GM18909 (cell line): ENCODE measurements at regions not wholly inside any gene's neighbourhood (a gene's known extent, or its start where the extent isn't known, plus 50 kb on each side); places are given as distances from the start of the nearest gene placed in this dataset.
"Not testable (repeated sequence)": the region's sequence is repeated elsewhere in the genome, so short reads cannot be mapped to it uniquely, and the experiment has no call there.

Experiments used
- ATAC-seq: cut with Tn5 transposase; IDR thresholded peaks from one replicate; pipeline ENCODE4 v1.9.1; 2021; ENCODE audit warnings: mild to moderate bottlenecking; ENCODE audit not compliant: unreplicated experiment, poor library complexity

DNA sequence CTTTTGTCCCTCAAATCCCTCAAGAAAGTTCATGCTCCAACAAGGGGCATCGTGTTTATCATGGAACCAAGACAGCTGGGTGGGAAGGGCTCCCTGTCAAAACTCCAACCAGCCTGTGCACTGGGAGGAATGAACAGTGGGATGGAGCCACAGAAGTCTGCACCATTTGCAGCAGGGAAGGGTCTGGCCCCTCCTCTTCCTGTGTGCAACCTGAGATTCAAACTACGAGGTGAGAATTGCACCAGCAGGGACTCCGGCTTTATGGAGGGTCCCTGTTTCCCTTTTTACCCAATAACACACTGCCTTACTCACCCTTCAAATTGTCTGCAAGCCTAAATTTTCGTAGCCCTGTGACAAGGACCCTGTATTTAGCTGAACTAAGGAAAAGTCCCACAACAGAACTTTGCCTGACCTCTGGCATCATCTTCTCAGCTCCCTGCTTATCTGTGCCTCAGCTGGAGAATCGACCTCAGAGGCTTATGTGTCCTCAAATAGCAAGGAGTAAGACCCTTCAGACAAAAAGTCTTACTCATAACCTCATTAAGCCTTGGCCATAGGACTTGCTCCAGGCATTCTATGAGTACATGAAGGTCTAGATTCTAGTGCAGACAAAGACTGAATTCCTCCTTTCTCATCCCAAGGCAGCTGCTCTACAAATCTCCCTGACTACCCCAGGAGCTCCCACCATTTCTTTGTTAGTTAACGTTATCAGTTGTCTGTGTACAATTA is 178.3 kb upstream of the SERPINE2 start:
- no peak for ATAC-seq

DNA sequence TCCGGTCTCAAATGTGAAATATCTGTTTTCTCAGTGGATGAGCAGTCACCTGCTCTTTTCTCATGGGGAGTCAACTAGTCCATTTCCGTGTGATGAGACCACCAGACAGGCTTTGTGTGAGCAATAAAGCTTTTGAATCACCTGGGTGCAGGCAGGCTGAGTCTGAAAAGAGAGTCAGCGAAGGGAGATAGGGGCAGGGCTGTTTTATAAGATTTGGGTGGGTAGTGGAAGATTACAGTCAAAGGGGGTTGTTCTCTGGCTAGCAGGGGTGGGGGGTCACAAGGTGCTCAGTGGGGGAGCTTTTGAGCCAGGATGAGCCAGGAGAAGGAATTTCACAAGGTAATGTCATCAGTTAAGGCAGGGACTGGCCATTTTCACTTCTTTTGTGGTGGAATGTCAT is 176.5 kb upstream of the SERPINE2 start:
- not testable (repeated sequence) for ATAC-seq

DNA sequence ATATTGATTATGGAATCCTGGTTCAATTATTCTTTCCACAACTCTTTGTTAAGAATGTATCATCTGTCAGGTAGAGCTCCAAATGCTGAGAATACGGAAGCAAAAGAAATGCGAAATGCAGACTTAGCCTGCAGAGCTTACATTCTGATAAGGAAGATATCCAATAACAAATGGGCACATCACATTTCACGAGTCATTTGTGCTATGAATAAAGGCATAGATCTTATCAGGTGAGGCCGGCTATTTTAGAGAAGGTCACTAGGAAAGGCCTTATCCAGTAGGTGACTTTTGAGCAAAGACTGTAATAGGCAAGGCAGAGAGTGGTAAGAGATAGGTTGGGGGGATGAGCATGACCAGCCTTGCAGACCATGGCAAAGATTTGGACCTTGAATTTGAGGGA is 174.3 kb upstream of the SERPINE2 start:
- no peak for ATAC-seq

DNA sequence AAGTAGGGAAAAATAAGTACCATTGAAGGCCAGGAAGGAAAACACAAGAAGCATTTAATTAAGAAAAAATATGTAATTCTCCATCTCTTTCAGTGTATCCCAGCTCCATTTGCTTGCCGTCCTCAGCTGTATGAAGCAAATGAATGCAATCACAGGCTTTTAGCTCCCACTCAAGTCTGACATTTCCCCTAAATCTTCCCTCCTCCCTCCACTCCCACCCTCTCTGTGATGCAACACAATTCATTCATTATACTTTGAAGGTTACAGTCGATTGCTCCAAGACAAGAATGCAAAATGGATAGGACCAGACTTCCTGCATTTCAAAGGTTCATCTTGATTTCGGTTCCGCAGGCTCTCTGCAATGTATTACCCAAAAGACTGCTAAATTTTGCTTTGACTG is 172.7 kb upstream of the SERPINE2 start:
- ATAC-seq, result no peak

GRCh38 chr2:224211181-224211480 is 172.0 kb upstream of the SERPINE2 start:
- ATAC-seq, result no peak

GRCh38 chr2:224210286-224211180 is 171.4 kb upstream of the SERPINE2 start:
- ATAC-seq, result no peak

DNA sequence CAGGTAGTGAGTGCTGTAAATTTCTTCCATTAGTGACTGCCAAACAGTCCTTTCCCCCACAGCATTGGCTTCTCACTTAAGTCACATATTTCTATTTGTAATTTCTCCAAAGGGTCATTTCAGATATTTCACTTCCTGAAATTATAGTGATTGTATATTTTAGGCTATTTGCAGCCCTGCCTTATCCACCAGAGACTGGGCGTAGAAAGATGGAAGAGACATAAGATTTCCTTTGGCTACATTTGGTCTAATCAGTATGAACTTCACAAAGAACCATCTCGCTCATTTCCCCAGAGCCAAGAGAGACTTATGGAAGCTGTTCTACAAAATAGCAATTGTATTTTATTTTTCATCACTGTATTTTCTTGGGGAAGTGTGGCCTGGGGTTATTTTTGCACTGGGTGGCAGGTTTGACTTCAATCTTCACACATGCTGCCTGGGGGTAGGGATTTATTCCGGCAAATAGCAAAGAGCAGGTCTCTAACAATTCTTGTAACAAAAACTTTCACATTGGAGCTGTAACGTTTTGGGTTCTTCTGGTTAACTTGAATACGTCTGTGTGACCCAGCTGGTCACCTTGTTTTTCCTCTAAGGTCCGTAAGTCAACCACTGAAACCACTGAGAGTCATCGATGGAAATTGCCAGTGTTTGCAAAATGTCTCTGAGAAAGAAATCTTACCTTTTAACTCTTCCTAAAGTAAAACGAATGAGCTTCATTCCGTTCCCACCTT is 170.6 kb upstream of the SERPINE2 start:
- no peak for ATAC-seq

GRCh38 chr2:224208443-224208842 is 169.4 kb upstream of the SERPINE2 start:
- ATAC-seq, result no peak

- no peak for ATAC-seq
Measured at GRCh38 chr2:224208007-224208406, 168.9 kb upstream of the SERPINE2 start.

GRCh38 chr2:224206816-224207215 is 167.7 kb upstream of the SERPINE2 start:
- no peak for ATAC-seq

- ATAC-seq, result no peak
Measured at GRCh38 chr2:224202281-224202865, 163.3 kb upstream of the SERPINE2 start.

- ATAC-seq, result no peak
Measured at GRCh38 chr2:224198436-224198835, 159.3 kb upstream of the SERPINE2 start.

DNA sequence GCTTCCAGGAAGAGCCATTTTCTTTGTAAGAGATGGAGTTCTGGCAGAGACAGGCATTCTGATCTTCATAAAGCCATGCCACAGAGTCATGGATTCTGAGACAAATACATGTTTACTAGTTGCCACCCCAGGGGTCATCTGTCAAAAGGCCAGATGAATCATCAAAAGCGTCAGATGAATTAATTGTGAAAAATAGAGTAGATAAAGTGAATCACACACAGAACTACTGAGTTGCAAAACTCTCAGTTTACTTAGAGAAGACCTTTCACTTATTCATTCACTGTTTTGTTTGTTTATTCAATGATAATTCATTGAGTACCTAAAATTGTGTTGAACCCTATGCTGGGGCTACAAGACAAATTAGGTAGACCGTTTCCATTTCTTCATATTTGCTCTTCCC is 157.7 kb upstream of the SERPINE2 start:
- ATAC-seq, result no peak

DNA sequence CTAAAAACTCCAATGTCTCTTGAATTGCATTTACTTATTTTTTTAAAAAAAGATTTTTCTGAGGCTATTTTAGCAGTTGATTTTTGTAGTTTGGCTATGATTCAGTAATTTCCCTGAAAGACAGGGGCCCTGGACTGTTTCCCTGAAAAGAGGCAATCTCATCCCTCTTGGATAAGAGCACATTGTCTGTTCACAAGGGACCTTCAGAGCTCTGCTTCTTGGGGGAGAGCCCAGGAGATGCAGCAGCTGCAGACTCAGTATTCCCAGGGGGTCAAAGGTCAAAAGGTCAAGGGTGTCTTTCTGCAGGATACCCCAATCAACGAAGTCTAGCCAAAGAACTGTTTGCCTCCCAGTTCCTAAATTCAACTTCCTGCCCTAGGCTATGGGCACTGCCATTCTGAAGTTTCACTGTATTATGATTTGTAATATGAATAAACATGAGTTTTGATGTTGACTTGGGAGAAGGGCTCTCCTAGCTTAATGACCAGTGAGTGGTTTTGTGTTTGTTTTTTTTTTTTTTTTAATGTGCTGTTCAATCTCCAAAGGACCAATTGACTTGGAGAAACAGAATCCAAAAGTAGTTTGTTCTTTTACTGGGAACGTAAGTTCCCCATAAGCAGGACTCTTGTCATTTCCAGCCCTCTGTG is 157.0 kb upstream of the SERPINE2 start:
- ATAC-seq, result no peak

- no peak for ATAC-seq
Measured at GRCh38 chr2:224194161-224194560, 155.1 kb upstream of the SERPINE2 start.

DNA sequence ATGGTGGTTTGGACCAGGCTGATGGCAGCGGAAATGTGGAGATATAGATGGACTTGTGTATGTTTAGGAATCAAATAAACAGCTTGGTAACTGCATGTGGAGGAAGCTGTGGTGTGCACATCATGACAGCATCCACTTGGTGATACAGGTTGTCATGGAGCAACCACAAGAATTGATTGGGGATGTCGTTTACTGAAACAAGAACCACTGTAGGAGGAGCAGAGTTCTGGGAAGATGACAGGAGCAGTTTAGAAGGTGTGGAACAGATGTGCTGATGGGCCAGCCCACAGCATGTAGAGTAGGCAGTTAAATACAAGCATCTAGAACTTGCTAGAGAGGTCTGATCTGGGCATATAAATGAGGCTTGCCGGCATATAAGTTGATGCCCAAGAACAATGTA is 152.4 kb upstream of the SERPINE2 start:
- ATAC-seq, result no peak

- ATAC-seq, result no peak
Measured at GRCh38 chr2:224190936-224191270, 151.8 kb upstream of the SERPINE2 start.

GRCh38 chr2:224190234-224190935 is 151.3 kb upstream of the SERPINE2 start:
- no peak for ATAC-seq

DNA sequence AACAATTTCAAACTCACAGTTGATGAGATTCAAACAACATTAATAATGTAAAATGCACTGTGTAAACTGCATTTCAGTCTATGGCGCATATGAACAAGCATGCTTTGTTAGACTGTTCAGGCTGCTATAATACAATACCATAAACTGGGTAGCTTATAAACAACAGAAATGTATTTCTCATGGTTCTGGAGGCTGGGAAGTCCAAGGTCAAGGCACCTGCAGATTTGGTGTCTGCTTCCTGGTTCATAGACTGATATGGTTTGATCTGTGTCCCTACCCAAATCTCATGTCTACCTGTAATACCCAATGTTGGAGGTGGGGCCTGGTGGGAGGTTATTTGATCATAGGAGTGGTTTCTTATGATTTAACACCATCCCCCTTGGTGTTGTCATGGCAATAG is 148.1 kb upstream of the SERPINE2 start:
- ATAC-seq, result no peak
